Renal pelvis (tissue), 1 donor: ENCODE measurements at regions not wholly inside any gene's neighbourhood (a gene's known extent, or its start where the extent isn't known, plus 50 kb on each side); places are given as distances from the start of the nearest gene placed in this dataset.

Source experiments
- DNase-seq: peaks from one replicate; pipeline ENCODE4 v3.0.0-alpha.2; 2013

DNA sequence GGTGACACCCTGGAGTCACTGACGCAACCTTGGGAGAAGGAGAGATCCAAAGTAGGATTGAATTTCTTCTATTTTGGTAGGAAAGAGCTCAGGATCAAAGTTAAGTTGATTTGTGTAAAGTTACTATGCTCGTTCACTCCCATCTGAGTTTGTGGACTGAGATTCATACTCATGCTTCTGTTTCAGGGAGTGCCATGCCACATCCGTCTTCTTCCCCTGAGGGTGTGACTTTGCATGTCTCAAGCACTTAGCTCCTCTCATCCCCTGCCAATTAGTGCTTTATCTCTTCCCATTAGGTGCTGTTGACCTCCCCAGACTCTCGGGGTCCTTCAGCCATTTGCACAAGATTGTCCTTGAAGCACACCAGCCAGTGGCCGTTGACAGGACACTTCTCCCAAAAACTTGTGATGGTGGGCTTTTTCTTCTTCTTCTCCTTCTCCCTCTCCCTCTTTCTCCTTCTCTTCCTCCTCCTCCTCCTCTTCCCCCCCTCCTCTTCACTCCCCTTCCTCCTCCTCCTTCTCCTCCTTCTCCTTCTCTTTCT lies 232.2 kb upstream of the KLF4 start:
- no peak for DNase-seq

DNA sequence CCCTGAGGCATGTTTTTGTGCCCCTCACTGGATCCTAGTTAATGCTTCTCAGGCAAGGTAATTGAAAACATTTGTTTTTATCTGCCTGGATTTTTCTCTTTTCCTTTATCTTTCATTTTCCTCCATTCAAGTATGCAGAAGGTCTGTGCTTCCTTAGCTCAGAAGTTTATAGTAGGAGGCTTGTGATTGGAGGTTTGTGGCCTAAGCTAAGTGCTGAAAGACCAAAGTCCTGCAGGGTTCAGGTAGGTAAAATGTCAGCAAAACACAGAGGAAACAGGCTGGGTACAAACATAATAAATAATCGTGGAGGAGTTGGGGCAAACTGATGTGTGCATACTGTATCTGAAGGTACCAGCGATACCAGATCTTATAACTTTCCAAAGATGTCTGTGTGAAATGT lies 230.9 kb upstream of the KLF4 start:
- DNase-seq, result no peak

DNA sequence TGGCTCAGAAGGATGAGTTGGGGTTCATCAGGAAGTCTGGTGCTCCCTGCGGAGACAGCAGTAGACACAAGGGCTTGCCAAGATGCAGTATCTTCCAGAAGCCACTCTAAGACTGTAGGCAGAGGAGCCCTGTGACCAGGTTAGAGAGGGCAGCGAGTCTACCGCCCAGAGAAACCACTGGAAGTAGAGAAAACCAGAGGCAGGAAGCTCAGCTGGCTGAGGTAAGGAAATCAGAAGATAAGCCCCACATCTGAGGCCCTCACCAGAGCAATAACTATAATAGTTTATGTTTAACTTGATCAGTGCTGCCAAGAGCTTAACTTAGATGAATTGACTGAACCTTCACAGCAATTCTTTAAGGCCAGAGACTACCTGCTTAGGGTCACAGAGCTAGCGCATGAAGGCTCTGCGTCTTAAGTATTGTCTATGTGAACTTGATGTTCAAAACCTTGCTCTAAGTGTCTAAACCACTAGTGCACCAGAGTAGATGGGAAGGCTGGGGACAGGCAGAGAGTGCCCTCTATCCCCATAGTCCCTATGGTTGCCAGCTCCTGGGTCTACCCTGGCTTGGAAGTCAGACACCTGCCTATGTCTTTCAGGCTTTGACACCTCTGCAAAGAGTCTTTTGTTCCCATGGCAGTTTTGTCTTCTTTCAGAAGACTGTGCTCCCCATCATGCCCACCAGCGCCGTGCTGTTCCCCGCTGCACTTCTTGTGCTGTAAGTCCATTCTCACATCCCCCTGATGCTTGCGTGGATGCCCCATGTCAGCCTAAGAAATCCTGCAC lies 228.2 kb upstream of the KLF4 start:
- no peak for DNase-seq

DNA sequence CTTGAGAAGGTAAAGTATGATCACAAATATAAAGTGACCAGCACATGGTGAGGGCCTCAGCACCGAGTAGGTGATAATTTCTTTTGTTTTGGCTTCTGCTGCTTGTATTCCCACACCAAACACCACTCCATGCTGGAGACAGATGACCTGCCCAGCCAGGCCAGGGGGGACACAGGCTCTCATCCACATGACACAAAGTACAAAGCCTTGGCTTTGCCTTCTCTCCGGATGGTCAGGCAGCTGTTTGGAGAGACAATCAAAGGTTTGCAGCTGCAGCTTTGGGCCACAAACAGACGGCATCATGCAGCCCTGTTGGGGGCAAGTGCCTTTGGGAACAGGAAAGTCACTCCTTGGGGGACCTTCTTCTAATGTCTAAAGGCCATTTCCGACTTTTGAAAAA lies 226.2 kb upstream of the KLF4 start:
- DNase-seq, result no peak

DNA sequence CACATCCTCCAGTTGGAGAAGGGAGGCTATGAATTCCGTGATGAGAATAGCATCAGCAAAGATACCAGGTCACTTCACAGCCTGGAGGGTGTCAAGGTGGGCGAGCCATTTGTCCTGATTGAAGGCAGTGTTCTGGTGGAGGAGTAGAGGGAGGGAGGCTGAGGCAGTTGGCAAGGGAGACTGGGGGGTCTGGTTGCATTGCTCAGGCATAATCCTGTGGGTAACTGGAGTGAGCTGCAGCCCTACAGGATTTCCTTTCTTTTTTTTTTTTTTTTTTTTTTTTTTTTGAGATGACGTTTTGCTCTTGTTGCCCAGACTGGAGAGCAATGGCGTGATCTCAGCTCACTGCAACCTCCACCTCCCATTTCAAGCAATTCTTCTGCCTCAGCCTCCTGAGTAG lies 223.9 kb upstream of the KLF4 start:
- DNase-seq, result no peak

DNA sequence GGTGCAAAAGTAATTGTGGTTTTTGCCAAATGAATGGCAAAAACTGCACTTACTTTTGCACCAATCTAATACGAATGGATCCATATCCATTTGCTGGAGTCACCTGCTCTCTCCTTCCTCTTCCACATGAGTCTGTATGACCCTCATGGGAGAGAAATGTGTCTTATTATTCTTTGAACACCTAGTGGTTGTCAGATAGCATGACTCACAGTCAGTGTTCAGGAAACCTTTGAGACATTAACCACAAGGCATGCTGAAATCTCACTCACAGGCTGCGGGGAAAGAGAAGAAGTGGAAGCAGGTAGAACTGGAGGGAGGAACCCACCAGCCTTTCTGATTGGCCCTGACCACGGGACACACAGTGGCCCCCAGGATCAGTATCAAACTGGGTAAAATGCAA lies 222.8 kb upstream of the KLF4 start:
- DNase-seq, result no peak

DNA sequence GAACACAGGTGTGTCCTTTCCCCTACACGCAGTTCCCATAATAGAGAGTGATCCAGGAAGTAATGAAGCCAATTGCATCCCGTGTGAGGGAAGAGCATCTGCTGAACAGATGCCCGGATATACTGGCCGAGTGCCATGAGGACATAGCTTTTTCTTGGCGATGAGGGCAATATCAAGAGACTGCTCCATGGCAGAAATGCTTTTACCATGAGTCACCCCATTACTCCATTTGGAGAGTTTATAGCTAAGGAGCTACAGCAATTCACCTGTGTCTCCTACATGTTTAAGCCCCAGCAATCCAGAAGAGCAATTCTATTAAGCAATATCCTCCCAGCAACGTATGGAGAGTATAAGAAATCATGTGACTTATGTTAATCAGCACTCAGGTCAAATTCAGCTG lies 222.0 kb upstream of the KLF4 start:
- no peak for DNase-seq

DNA sequence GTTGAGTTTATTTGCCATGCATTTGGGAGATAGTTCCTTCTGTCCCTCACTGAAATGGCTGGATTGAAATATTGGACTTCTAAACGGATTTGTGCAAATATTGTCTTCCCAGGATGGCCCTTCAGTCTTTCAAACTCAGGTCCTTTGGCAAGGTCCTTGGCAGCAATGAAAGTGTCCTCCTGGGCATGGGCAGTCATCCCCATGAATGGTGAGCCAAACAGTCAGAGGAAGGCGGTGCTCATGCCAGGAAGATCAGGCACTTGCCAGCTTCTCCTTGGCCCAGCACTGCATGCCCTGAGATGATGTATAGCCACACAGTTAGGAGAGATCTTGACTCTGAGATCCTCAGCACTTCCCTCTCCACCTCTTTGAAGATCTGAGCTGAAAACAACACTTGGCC lies 221.4 kb upstream of the KLF4 start:
- no peak for DNase-seq

DNA sequence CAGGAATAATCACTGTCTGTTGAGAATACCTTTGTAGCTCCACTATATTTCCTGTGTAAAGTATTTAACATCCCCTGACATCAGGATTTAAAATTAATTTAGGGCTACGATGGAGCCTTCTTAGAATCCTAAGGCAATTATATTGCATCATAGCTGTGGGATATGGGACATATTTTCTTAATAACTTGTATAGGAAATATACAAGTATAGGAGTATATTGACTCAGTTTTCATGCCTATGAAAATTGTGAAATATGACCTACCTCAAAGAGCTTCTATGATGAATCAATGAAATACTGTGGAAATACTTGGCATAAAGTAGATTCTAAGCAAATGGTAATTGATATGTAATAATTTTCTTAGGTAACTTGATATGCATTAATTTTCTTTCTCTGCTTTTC lies 221.0 kb upstream of the KLF4 start:
- DNase-seq, result no peak

DNA sequence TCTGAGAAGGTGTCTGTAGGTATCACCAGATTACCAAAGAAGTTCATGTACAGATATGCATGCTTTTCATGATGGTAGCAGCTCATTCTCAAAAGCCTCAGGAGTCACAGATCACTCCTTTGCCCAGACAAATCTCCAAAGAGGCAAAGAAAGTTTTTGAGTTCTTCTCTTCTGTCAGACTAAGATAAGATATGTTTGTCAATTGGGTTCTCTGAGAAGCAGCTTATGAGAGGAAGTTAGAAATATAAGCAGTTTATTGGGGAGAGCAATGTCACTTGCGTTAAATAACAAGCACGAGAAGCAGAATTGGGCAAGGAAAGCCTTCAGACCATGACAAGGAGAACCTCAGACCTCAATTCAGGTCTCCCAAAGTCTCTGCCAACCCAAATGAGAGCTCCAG lies 219.2 kb upstream of the KLF4 start:
- DNase-seq, result no peak

DNA sequence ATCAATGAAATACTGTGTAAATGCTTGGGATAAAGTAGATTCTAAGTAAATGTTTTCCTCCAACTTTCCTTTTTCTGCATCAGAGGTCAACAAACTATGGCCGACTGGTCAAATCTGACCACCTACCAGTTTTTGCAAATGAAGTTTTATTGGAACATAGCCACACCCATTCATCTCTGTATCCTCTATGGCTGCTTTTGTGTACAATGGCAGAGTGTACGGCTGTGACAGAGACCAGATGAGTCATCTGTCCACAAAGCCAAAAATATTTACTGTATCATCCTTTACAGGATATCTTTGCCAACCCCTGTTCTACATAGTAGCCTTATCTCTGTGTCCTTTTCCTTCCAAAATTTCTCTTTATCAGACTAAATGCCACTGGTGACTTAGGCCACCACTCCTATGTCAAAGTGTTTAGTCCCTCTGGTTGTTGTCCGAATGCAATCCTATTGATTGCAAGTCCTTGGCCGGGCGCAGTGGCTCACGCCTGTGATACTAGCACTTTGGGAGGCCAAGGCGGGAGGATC lies 218.4 kb upstream of the KLF4 start:
- DNase-seq, result no peak

DNA sequence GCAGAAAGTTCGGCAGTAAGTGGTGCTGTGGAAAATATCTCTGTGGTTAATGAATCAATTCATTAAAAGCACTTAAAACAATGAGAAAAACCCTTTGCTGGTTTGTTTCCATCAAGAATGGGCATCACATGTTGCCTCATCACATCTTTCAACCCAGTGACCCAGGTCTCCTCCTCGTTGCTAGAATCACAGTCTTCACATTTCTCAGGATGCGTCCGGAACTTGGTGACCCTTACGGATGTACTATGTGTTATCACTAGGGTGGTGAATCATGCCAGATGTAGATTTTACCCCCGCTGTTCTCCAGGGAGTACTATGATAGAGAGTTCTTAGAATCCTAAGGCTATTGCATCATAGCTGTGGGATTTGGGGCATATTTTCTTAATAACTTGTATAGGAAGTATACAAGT lies 217.9 kb upstream of the KLF4 start:
- no peak for DNase-seq

DNA sequence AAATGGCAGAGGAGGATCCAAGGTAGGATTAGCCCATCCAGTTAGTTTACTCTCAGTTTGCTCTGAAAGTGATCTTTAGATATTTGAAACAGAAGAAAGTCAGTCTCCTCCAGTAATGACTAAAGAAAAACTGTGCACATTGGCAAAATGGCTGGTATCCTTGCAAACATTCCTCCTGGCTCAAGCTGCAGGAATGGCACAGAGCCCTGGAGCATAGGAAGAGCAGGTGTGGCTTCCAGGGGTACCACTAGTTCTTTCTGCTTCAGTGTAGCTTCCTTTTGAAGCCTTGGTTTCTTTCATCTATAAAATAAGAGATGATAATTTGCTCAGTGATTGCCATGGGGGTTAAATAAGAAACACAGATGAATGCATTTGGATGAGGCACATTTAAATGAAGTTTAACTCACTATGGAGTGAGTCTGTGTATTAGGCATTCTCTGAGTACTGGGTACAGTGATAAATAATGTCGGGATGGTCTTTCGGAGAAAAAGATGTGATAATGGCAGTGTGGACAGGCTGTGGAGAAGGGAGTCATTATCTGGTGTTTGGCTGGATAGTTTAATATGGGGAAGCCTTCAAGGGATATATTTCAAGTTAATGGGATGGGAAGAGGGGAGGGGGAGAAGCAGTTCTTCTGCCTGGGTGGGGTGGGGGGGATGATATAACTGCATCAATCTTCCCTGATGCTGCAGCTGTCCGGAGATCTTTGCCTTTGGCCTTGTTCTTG lies 217.3 kb upstream of the KLF4 start:
- peak; percentile 10 for DNase-seq

DNA sequence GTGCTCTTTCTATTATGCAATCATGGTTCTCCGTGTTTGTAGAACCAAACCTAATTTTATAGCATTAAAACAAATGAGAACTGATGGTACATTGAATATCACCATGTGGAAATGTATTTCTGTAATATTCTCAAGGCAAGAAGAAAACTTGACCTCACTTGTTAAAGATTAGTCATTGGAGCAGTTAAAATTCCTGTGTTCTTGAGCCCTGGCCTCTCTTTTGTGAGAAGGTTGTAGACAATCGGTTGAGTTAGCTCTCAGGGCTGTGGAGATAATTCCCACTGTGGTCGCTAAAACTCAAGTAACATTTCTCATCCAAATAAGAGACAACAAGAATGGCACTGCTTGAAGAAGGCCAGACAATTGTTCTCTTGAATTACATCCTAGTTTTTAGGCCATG lies 216.0 kb upstream of the KLF4 start:
- no peak for DNase-seq

DNA sequence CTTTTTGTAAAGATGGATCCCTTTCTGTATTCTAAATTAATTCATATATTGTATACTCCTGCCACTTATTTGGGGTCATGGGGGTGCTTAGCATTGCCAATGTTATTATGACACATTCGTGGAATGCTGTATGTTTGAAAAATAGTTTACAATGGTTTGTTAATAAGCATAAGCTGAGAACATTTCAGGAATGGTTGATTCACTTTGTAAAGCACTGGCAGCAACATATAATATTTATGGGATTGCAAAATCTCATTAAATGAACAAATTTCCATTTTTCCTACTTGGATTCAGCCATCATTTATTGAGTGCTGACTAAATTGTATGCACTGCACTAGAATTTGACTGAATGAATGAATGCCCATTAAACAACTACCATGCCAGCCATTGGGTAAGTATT lies 215.2 kb upstream of the KLF4 start:
- no peak for DNase-seq

DNA sequence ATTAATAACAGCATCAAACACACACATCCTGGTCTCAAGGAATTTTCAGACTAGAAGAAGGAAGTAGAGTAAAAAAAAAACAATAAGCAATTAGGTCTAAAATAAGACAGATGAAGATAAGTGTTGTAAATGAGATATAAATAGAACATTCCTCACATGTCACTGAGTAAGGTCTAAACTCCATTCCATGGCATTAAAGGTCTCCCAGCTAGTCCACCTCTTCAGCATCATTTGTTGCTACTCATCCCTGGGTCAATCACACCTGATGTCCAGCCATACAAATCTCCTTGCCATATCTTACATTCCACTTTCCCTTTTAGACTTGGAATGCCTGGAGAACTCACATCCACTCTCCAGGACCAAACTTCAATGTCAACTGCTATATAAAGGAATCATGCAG lies 214.1 kb upstream of the KLF4 start:
- DNase-seq, result no peak

DNA sequence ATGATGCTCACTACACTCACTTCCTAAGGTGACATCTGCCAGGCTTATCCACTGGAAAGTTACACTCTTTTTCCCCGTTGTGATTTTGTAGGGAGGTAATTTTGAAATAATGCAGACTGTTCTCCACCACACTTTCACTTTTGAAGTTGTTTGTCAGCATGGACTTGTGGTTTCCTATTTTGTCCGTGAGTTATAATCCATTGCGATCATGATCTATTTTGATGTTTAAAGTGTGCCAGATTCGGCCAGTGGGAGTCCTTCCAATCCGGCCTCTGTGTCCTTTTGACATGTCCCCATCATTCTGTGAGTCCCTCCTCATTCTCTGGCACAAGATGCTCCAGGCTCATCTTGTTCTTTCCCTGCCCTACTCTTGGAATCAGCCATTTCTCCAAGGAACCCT lies 211.3 kb upstream of the KLF4 start:
- no peak for DNase-seq

DNA sequence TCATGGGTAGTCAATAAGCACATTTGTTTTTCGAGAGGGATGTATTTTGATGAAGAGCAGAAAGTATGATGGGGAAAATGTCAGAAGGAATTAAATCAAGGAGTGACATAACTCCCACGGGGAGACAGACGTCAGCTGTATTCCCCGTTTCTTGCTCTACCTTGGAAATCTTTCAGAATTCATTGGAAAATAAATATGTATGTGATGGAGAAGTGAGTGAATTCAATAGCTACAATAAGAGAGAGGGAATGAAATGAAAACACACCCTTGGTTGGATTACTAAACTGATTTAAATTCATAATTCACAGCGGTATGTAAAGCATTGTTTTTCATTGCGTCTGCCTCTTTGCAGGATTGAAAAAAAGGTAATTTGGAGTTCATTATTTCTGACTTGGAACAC lies 209.7 kb upstream of the KLF4 start:
- no peak for DNase-seq

DNA sequence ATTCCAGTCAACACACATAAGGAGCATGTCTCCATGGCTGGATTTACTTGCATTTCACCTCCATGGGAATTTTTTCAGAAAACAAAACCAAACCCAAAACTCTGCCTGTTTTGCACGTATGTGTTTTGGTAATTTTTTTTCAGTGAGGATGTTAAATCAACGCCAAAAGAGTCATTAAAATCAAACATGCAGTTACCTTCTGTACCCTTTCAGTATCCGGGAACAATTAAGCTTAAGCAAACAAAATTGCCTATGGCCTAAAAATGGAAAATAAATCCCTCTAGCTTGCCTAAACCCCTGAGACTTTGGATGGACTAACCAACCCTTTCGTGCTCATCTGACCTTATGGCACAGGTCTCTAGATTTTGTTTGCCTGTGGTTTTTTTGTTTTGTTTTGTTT lies 209.2 kb upstream of the KLF4 start:
- no peak for DNase-seq

DNA sequence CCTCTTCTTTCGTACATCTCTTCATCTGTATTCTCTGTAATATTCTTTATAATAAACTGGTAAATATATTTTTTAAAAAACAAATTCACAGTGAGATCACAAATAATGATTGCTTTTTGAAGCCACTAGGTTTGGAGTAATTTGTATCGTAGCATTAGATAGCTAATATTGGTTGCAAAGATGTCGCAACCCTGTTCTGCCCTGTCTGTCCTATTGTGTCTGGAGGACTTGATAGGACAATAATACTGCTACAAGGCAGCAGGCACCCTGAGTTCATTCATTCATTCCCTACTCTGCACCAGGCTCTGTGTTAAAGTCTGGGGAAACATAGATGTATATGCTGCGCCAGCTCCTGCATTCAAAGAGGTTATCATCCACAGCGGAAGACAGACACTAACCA lies 206.7 kb upstream of the KLF4 start:
- DNase-seq, result no peak

DNA sequence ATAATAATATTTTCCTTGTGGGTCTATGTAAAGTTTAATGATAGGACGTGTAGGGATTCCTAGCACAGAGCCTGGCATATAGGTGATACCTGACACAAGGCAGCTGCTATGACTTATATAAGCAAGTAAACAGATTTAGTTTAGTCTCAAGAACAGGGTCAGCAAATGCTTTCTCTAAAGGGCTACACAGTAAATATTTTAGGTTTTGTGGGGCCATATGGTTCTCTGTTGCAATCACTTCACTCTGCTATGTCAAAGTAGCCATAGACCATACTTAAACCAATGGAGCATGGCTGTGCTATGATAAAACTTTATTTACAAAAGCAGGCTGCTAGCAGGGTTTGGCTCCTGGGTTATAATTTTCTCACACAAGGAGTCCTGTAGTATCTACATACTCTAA lies 204.8 kb upstream of the KLF4 start:
- no peak for DNase-seq

DNA sequence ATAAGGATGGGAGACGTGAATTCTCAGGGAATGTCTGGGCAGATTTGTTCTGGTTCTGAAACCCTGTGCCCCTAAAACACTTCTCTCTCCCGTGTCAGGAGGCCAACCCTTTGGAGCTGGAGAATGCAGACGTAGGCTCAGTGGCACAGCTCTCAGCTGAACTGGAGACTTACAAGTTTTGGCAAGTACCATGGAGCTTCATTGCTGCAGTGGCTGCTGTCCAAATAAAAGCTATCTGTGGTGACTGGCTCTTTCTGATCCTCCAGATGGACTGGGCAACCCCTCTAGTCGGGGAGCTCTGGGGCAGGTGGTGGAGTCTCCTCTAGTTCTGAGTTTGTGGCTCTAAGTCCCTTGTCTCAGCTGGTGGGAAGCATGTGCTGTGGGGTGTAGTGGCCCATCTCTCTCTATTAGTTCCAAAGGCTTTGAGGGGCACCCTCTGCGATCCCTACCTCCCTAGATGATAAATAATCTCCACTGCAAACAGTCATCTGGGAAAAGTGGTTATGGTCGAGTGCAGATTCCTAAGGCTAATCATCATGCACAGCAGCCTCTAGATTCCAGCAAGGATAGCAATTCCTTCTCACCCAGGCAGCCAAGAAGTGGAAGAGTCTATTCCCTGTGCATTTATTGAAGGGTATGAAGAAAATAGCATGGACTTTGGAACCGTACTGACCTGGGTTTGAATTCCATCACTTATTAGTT lies 204.2 kb upstream of the KLF4 start:
- DNase-seq, result no peak

DNA sequence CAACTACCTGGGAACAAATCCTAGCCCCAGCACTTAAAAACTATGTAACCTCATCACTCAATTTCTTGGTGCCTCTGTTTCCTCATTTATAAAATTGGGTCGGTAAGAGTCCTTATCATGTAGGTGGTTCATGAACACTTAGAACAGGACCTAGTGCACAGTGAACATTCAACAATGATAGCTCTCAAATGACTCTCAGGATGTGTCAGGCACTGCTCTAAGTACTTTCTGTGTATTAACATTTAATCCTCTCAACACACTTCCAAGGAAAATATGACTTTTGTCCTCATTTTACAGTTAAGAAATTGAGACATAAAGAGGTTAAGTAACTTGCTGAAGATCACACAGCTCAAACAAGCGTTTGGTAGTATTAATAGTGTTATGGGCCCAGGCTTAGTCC lies 202.1 kb upstream of the KLF4 start:
- no peak for DNase-seq
